HCT116 (cell line): ENCODE measurements at regions not wholly inside any gene's neighbourhood (a gene's known extent, or its start where the extent isn't known, plus 50 kb on each side); places are given as distances from the start of the nearest gene placed in this dataset.

Source experiments
- ATAC-seq: fragments of 200-7000 bp; cut with Tn5 transposase; 2 replicates; pipeline ENCODE4 v1.9.1; 2020; ENCODE audit warnings: mild to moderate bottlenecking, moderate library complexity
- BruUV-seq: library from RNA; stranded (reverse); fragments of 400-500 nt; replicated peaks from 2 replicates; lab custom pipeline; 2021; lab: Mats Ljungman, UMichigan
- CTCF ChIA-PET: fragments of 300-600 bp; sonication (Branson Sonifier 250); formaldehyde crosslinking; loops from one replicate; lab custom pipeline; 2021; ENCODE audit warnings: antibody characterized with exemption; lab: Charles Lee
- POLR2A ChIA-PET: fragments of 300-600, 350-600 bp; sonication (Branson Sonifier 250); formaldehyde crosslinking; loops from one replicate; lab custom pipeline; 2021; ENCODE audit warnings: antibody characterized with exemption; lab: Charles Lee
- RAD21 ChIA-PET, 2 experiments: fragments of 300-600 bp; sonication (Branson Sonifier 250); formaldehyde crosslinking; loops; one replicate each; lab custom pipeline; 2023; ENCODE audit warnings: low total read pairs in 2 of 2; ENCODE audit not compliant: uncharacterized antibody in 2 of 2, unreplicated experiment in 2 of 2, low non-redundant PET in 1 of 2; lab: Charles Lee
- DNase-seq: peaks from one replicate; pipeline ENCODE4 v3.0.0-alpha.2; 2010; ENCODE audit warnings: low read depth, low spot score
- H2AFZ ChIP-seq: fragments of 200-600 bp; shearing (Covaris generic), sonication (generic); 2 replicates; pipeline ENCODE4 v1.6.1; 2017; ENCODE audit warnings: low read depth, mixed run types, mixed read lengths, antibody characterized with exemption, low read length; ENCODE audit not compliant: poor library complexity, severe bottlenecking
- H3K27ac ChIP-seq: 2 replicates; pipeline ENCODE4 v1.5.1; 2012; ENCODE audit warnings: low read depth, low read length
- H3K27me3 ChIP-seq: fragments of 200-600 bp; sonication (generic); 2 replicates; pipeline ENCODE4 v1.6.1; 2016; ENCODE audit warnings: mixed run types, low read length, mixed read lengths; ENCODE audit not compliant: insufficient read depth
- H3K36me3 ChIP-seq, 2 experiments: fragments of 200-500 bp in 1 of 2; fragments of 200-600 bp in 1 of 2; sonication (Bioruptor generic) in 1 of 2; sonication (generic) in 1 of 2; 2 replicates each; pipeline versions ENCODE4 v1.5.1 to v1.6.1; 2014 to 2016; ENCODE audit warnings: low read length in 2 of 2, inconsistent platforms in 1 of 2, mixed read lengths in 1 of 2, mixed run types in 1 of 2; ENCODE audit not compliant: insufficient read depth in 2 of 2, control insufficient read depth in 1 of 2
- H3K4me1 ChIP-seq, 2 experiments: fragments of 200-600 bp in 1 of 2; sonication (generic) in 1 of 2; 2 replicates each; pipeline versions ENCODE4 v1.5.1 to v1.6.1; 2012 to 2017; ENCODE audit warnings: low read length in 2 of 2, inconsistent platforms in 1 of 2, mild to moderate bottlenecking in 1 of 2, mixed read lengths in 1 of 2, mixed run types in 1 of 2, moderate library complexity in 1 of 2; ENCODE audit not compliant: insufficient read depth in 2 of 2, control insufficient read depth in 1 of 2
- H3K4me2 ChIP-seq: fragments of 200-600 bp; sonication (generic); 2 replicates; pipeline ENCODE4 v1.6.1; 2017; ENCODE audit warnings: mixed run types, low read length, mixed read lengths
- H3K4me3 ChIP-seq, 2 experiments: fragments of 200-600 bp in 1 of 2; sonication (generic) in 1 of 2; replicated peaks in 1 of 2; 2 replicates each; pipeline ENCODE4 v1.5.1; 2011 to 2016; ENCODE audit warnings: low read length in 2 of 2, control low read depth in 1 of 2, low read depth in 1 of 2, mild to moderate bottlenecking in 1 of 2, mixed read lengths in 1 of 2, mixed run types in 1 of 2
- H3K79me2 ChIP-seq: fragments of 200-600 bp; sonication (generic); 2 replicates; pipeline ENCODE4 v1.6.1; 2017; ENCODE audit warnings: mild to moderate bottlenecking, mixed run types, low read length, moderate library complexity, mixed read lengths; ENCODE audit not compliant: insufficient read depth
- H3K9ac ChIP-seq: fragments of 200-600 bp; sonication (generic); 2 replicates; pipeline ENCODE4 v1.6.1; 2016; ENCODE audit warnings: low read length, mixed read lengths
- H3K9me2 ChIP-seq: fragments of 200-600 bp; sonication (generic), shearing (Covaris generic); 2 replicates; pipeline ENCODE4 v1.6.1; 2017; ENCODE audit warnings: mixed run types, mild to moderate bottlenecking, moderate library complexity; ENCODE audit not compliant: insufficient read depth
- H3K9me3 ChIP-seq, 2 experiments: fragments of 200-500 bp in 1 of 2; fragments of 200-600 bp in 1 of 2; sonication (Bioruptor generic) in 1 of 2; sonication (generic) in 1 of 2; 2 replicates each; pipeline ENCODE4 v1.6.1; 2014 to 2017; ENCODE audit warnings: low read length in 2 of 2, mixed read lengths in 2 of 2, inconsistent platforms in 1 of 2, low read depth in 1 of 2, mild to moderate bottlenecking in 1 of 2, mixed run types in 1 of 2, moderate library complexity in 1 of 2; ENCODE audit not compliant: control insufficient read depth in 1 of 2, insufficient read depth in 1 of 2
- H4K20me1 ChIP-seq: fragments of 200-600 bp; sonication (generic), shearing (Covaris generic); 2 replicates; pipeline ENCODE4 v1.6.1; 2017; ENCODE audit warnings: mixed run types, mild to moderate bottlenecking, moderate library complexity; ENCODE audit not compliant: insufficient read depth
- ATF3 ChIP-seq: IDR thresholded peaks from 2 replicates; pipeline ENCODE4 v1.6.1; 2012
- CBX3 ChIP-seq: IDR thresholded peaks from 2 replicates; pipeline ENCODE4 v1.6.1; 2012; ENCODE audit warnings: low read depth
- CEBPB ChIP-seq: IDR thresholded peaks from 2 replicates; pipeline ENCODE4 v1.6.1; 2012; ENCODE audit warnings: low read depth
- EGR1 ChIP-seq: IDR thresholded peaks from 2 replicates; pipeline ENCODE4 v1.6.1; 2012; ENCODE audit warnings: low read depth
- EZH2 ChIP-seq: fragments of 200-600 bp; sonication (generic); IDR thresholded peaks from 2 replicates; pipeline ENCODE4 v1.6.1; 2017; ENCODE audit warnings: antibody characterized with exemption, mixed run types
- EZH2phosphoT487 ChIP-seq: fragments of 200-600 bp; IDR thresholded peaks from 2 replicates; pipeline ENCODE4 v1.6.1; 2018; ENCODE audit warnings: antibody characterized with exemption, borderline replicate concordance
- FOSL1 ChIP-seq: IDR thresholded peaks from 2 replicates; pipeline ENCODE4 v1.6.1; 2012; ENCODE audit warnings: low read depth
- JUND ChIP-seq: IDR thresholded peaks from 2 replicates; pipeline ENCODE4 v1.6.1; 2012
- MAX ChIP-seq: IDR thresholded peaks from 2 replicates; pipeline ENCODE4 v1.6.1; 2012
- POLR2A ChIP-seq: IDR thresholded peaks from 2 replicates; pipeline ENCODE4 v1.7.0; 2011; ENCODE audit warnings: borderline replicate concordance; ENCODE audit not compliant: insufficient read depth, insufficient read length; ENCODE audit errors: extremely low read depth
- POLR2AphosphoS5 ChIP-seq: IDR thresholded peaks from 2 replicates; pipeline ENCODE4 v1.6.1; 2011; ENCODE audit warnings: mild to moderate bottlenecking, low read depth, low read length, moderate library complexity
- SP1 ChIP-seq: IDR thresholded peaks from 2 replicates; pipeline ENCODE4 v1.6.1; 2012; ENCODE audit warnings: low read depth
- TCF7L2 ChIP-seq: IDR thresholded peaks from 2 replicates; pipeline ENCODE4 v1.7.0; 2011; ENCODE audit warnings: borderline replicate concordance, inconsistent platforms; ENCODE audit not compliant: insufficient read depth, insufficient read length; ENCODE audit errors: extremely low read depth
- ZFX ChIP-seq: fragments of 450-650 bp; IDR thresholded peaks from 2 replicates; pipeline ENCODE4 v1.6.1; 2017
- ZNF274 ChIP-seq: fragments of 200-500 bp; sonication (Bioruptor generic); IDR thresholded peaks from 2 replicates; pipeline ENCODE4 v1.6.1; 2014; ENCODE audit warnings: mild to moderate bottlenecking, low read depth, low read length, inconsistent platforms
- intact Hi-C: fragments of 100-400 bp; cut with micrococcal nuclease; formaldehyde crosslinking; loops from 2 replicates; pipeline ENCODE4 v1.10.0; 2022
- TF ChIP-seq, protein P1 (sequence below), 3 experiments: fragments of 200-600 bp in 1 of 3; sonication (generic) in 1 of 3; IDR thresholded peaks in 2 of 3; conservative IDR thresholded peaks in 1 of 3; 2 replicates each; pipeline ENCODE4 v1.5.1; 2012 to 2017; ENCODE audit warnings: low read depth in 2 of 3, low read length in 2 of 3, antibody characterized with exemption in 1 of 3, borderline replicate concordance in 1 of 3, control low read depth in 1 of 3, mild to moderate bottlenecking in 1 of 3, mixed read lengths in 1 of 3, mixed run types in 1 of 3, moderate library complexity in 1 of 3; ENCODE audit not compliant: insufficient read depth in 1 of 3
- TF ChIP-seq, protein P2 (sequence below): IDR thresholded peaks from 2 replicates; pipeline ENCODE4 v1.6.1; 2011; ENCODE audit warnings: mild to moderate bottlenecking, low read length, moderate library complexity; ENCODE audit not compliant: insufficient replicate concordance; ENCODE audit errors: extremely low read depth

DNA sequence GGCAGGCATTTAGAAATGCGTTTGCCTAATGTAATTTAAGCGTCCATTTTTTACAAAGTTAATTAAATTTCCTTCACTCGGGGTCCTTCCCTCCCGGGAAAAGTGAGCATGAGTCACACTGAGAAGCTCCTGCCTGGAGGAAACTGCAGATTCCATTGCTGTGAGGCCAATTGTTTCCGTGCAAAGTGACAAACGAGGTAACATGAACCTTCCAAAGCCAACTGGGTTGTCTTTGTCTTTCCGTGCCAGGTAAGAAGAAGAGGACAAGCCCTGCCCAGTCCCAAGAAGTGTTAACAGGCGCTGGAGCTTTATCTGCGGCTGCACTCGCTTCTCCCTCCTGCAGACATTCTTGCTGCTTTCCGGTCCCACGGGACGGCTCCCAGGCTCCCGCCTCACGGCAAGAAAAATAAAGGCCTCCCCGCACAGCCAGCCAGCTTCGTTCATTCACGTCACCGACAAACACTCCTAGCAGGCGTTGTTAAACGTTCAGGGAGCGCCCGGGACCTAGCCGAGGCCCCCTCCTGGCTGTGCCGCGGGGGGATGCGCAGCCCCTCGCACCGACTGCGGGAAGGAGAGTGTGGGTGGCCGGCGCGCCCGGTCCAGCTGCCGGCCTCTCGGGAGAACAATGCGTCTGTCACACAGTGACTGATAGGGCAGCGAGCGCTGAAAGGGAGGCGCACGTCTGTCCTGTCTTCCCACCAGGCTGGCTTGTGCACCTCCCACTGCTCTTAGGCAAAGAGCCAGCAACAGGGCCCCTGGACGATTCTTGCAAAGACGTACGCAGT, 61.5 kb upstream of the HDDC2 start:
- H3K27me3 ChIP-seq = peaks cover 74% of the 10 kb centered on the region
- no peaks in the 10 kb centered on the region for H3K4me1 ChIP-seq
- TF ChIP-seq POLR2A (no peak), MAX (no peak), TCF7L2 (no peak), CBX3 (no peak), POLR2AphosphoS5 (no peak), ZNF274 (no peak), SP1 (no peak), ZFX (no peak), EZH2phosphoT487 (no peak), JUND (no peak), EGR1 (no peak), FOSL1 (no peak), CEBPB (no peak), ATF3 (no peak), EZH2 (no peak)
- TF ChIP-seq, protein P1, sequence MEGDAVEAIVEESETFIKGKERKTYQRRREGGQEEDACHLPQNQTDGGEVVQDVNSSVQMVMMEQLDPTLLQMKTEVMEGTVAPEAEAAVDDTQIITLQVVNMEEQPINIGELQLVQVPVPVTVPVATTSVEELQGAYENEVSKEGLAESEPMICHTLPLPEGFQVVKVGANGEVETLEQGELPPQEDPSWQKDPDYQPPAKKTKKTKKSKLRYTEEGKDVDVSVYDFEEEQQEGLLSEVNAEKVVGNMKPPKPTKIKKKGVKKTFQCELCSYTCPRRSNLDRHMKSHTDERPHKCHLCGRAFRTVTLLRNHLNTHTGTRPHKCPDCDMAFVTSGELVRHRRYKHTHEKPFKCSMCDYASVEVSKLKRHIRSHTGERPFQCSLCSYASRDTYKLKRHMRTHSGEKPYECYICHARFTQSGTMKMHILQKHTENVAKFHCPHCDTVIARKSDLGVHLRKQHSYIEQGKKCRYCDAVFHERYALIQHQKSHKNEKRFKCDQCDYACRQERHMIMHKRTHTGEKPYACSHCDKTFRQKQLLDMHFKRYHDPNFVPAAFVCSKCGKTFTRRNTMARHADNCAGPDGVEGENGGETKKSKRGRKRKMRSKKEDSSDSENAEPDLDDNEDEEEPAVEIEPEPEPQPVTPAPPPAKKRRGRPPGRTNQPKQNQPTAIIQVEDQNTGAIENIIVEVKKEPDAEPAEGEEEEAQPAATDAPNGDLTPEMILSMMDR (IDR thresholded peaks at IDR 0.05 in 2 of 3, conservative IDR thresholded peaks at IDR 0.05 in 1 of 3; ENCODE audit: borderline replicate concordance in 1 of 3, insufficient read depth in 1 of 3, low read depth in 2 of 3, low read length in 2 of 3) = no peak
- TF ChIP-seq, protein P2, sequence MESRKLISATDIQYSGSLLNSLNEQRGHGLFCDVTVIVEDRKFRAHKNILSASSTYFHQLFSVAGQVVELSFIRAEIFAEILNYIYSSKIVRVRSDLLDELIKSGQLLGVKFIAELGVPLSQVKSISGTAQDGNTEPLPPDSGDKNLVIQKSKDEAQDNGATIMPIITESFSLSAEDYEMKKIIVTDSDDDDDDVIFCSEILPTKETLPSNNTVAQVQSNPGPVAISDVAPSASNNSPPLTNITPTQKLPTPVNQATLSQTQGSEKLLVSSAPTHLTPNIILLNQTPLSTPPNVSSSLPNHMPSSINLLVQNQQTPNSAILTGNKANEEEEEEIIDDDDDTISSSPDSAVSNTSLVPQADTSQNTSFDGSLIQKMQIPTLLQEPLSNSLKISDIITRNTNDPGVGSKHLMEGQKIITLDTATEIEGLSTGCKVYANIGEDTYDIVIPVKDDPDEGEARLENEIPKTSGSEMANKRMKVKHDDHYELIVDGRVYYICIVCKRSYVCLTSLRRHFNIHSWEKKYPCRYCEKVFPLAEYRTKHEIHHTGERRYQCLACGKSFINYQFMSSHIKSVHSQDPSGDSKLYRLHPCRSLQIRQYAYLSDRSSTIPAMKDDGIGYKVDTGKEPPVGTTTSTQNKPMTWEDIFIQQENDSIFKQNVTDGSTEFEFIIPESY = no peak
- no peaks in the 10 kb centered on the region for H3K9me3 ChIP-seq
- ChIA-PET POLR2A (interaction anchor here (1.0 kb wide), 1 partner anchor 13 kb away, joined by 3 read pairs; no protein-coding TSS in a partner anchor), CTCF (no interaction called here), RAD21 (no interaction called here)
- H3K4me2 ChIP-seq = no peak overlapping the region
- no peak overlapping the region for H3K9ac ChIP-seq
- no TSS peak for BruUV-seq
- ATAC-seq (no peak; the same call in 1 of the 2 replicates), DNase-seq (no peak)
- H3K36me3 ChIP-seq = no peaks in the 10 kb centered on the region
- 0 out of 2 replicates have a peak, but pooled peaks cover 6% of the 10 kb centered on the region for H4K20me1 ChIP-seq
- no peaks in the 10 kb centered on the region for H3K9me2 ChIP-seq
- no peak overlapping the region for H3K4me3 ChIP-seq
- intact Hi-C loops = no loop called here
- no peak overlapping the region for H3K27ac ChIP-seq
- H3K79me2 ChIP-seq = no peaks in the 10 kb centered on the region
- no peak overlapping the region for H2AFZ ChIP-seq
